Psoas muscle (tissue), 7 donors: ENCODE measurements at regions not wholly inside any gene's neighbourhood (a gene's known extent, or its start where the extent isn't known, plus 50 kb on each side); places are given as distances from the start of the nearest gene placed in this dataset.

ENCODE experiments used
- ATAC-seq, 4 donors: fragments of 200-7000 bp; cut with Tn5 transposase; one replicate each; pipeline ENCODE4 v1.9.1; 2020; ENCODE audit warnings: moderate library complexity in 3 of 4, mild to moderate bottlenecking in 2 of 4
- DNase-seq, 2 donors: peaks; one replicate each; pipeline ENCODE4 v3.0.0-alpha.2; 2020
- H3K27ac ChIP-seq: fragments of 200-600 bp; one replicate; pipeline ENCODE4 v1.8.0; 2022
- H3K27me3 ChIP-seq, 3 donors: fragments of 200-600 bp in 1 of 3; one replicate each; pipeline versions ENCODE4 v1.6.1 to v1.8.0; 2013 to 2022; ENCODE audit warnings: low read length in 2 of 3, mild to moderate bottlenecking in 2 of 3, moderate library complexity in 1 of 3; ENCODE audit not compliant: insufficient read depth in 3 of 3
- H3K36me3 ChIP-seq, 2 donors: fragments of 200-600 bp in 1 of 2; one replicate each; pipeline versions ENCODE4 v1.6.1 to v1.8.0; 2013 to 2022; ENCODE audit warnings: low read depth in 1 of 2, mild to moderate bottlenecking in 1 of 2, moderate library complexity in 1 of 2; ENCODE audit not compliant: insufficient read depth in 1 of 2
- H3K4me1 ChIP-seq: fragments of 200-600 bp; one replicate; pipeline ENCODE4 v1.8.0; 2022
- H3K4me3 ChIP-seq: fragments of 200-600 bp; one replicate; pipeline ENCODE4 v1.8.0; 2022; ENCODE audit warnings: mild to moderate bottlenecking
- H3K9me3 ChIP-seq: fragments of 200-600 bp; one replicate; pipeline ENCODE4 v1.8.0; 2022
- CTCF ChIP-seq: fragments of 200-600 bp; IDR thresholded peaks from one replicate; pipeline ENCODE4 v1.8.0; 2022; ENCODE audit warnings: antibody characterized with exemption
- WGBS, 3 donors: extraction: QIAGEN DNeasy Blood & Tissue Kit; methylation state at CpG; one replicate each; pipeline versions ENCODE4 v1.1.6 to v1.1.7; 2013; 5-methylcytosine and 5-hydroxymethylcytosine counted together
- intact Hi-C, 2 donors: fragments of 100-400 bp; cut with DNase I; formaldehyde crosslinking; loops; one replicate each; pipeline versions ENCODE4 v1.11.0 to v1.14.2; 2022
- donor health status: healthy with polysubstance abuse.
- donor health status: DM: no; HTN: no; CAD: no; lungs with moderate emphysema.
- donor health status: Bipolar disorder and iron deficiency.
- donor health status: healthy.
- donor health status: DM: yes; HTN: yes; CAD: no.
- donor health status: DM: no; HTN: no; CAD: no.
- donor health status: DM: yes; HTN: yes; CAD: no.

- WGBS, 3 donors = 66 to 73% (median 68%) methylated on average over 1 of the region's 1 CpG
- TF ChIP-seq CTCF = no peak
- DNase-seq = no peak
- intact Hi-C loops = no loop called here
- Histone ChIP-seq H3K27ac (no peak overlapping the region), H3K27me3 (no peaks in the 10 kb centered on the region), H3K9me3 (no peaks in the 10 kb centered on the region), H3K36me3 (no peaks in the 10 kb centered on the region), H3K4me3 (no peak overlapping the region), H3K4me1 (no peaks in the 10 kb centered on the region)
- ATAC-seq = no peak
Measured at GRCh38 chr5:165277661-165278060, 1772.2 kb downstream of the MAT2B start.

DNA sequence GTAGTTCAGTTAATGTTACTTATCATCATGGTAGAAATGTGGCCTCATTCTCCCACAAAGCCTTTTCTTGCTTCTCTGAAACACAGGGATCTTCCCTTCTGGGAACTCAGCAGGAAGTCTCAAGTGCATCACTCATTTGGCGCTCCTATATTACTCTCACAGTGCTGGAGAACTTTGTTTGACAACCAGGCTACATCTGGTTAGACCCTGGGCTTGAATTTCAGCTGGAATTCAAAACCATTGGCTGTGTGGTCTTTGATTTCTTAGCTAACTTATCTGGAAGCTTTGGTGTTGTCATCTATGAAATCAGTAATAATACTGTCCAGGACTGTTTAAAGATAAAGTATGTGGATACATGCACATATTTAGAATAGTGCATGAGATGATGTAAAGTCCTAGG lies 1777.1 kb downstream of the MAT2B start:
- intact Hi-C loops = no loop called here
- no peaks in the 10 kb centered on the region for H3K27me3 ChIP-seq
- H3K4me1 ChIP-seq = no peaks in the 10 kb centered on the region
- H3K36me3 ChIP-seq = no peaks in the 10 kb centered on the region
- ATAC-seq (no peak), DNase-seq (no peak)
- 66 to 78% (median 72%) methylated on average over 1 of the region's 1 CpG for WGBS, 3 donors
- no peaks in the 10 kb centered on the region for H3K9me3 ChIP-seq
- TF ChIP-seq CTCF = no peak
- H3K27ac ChIP-seq = no peak overlapping the region
- no peak overlapping the region for H3K4me3 ChIP-seq

DNA sequence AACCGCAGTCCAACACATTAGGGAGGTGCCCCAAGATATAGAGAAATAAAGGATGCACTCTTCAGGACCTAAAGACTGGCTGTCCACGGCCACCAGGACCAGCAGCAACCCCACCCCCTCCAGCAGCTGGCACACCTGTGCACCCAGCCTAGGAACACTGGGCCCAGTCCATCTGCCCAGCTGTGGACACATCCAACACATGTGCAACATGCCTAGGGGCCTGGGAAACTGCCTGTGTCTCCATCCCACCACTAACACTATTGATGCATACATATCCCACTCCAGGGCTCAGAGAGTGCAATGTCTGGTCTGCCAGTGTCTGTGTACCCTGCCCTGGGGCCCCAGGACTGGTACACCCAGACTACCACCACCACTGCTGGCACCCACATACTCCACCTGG lies 1781.3 kb downstream of the MAT2B start:
- no peak for ATAC-seq
- TF ChIP-seq CTCF = no peak
- WGBS, 3 donors = 58 to 74% (median 70%) methylated on average over 2 of the region's 2 CpGs

GRCh38 chr5:165290535-165290934 lies 1785.1 kb downstream of the MAT2B start:
- Histone ChIP-seq H3K9me3 (no peaks in the 10 kb centered on the region), H3K4me3 (no peak overlapping the region), H3K27me3 (no peaks in the 10 kb centered on the region), H3K4me1 (no peaks in the 10 kb centered on the region), H3K27ac (no peak overlapping the region), H3K36me3 (no peaks in the 10 kb centered on the region)
- WGBS, 3 donors = 35 to 40% (median 38%) methylated on average over 2 of the region's 2 CpGs
- intact Hi-C loops = no loop called here
- ATAC-seq = no peak
- no peak for TF ChIP-seq CTCF
- no peak for DNase-seq

More for the DNA sequence above, 1781.3 kb downstream of the MAT2B start:
- H3K4me1 ChIP-seq = no peaks in the 10 kb centered on the region
- H3K27me3 ChIP-seq = no peaks in the 10 kb centered on the region
- no peaks in the 10 kb centered on the region for H3K9me3 ChIP-seq
- H3K4me3 ChIP-seq = no peak overlapping the region
- intact Hi-C loops = no loop called here
- H3K36me3 ChIP-seq = no peaks in the 10 kb centered on the region
- DNase-seq = no peak
- H3K27ac ChIP-seq = no peak overlapping the region

- DNase-seq (no peak), ATAC-seq (no peak)
- intact Hi-C loops = no loop called here
- Histone ChIP-seq H3K4me1 (no peaks in the 10 kb centered on the region), H3K36me3 (no peaks in the 10 kb centered on the region), H3K27me3 (no peaks in the 10 kb centered on the region), H3K27ac (no peak overlapping the region), H3K9me3 (no peaks in the 10 kb centered on the region), H3K4me3 (no peak overlapping the region)
- 85 to 90% (median 88%) methylated on average over 6 of the region's 6 CpGs for WGBS, 3 donors
- no peak for TF ChIP-seq CTCF
Measured at GRCh38 chr5:165296401-165297130, 1791.1 kb downstream of the MAT2B start.
